OCI-LY7 (cell line): ENCODE measurements at regions not wholly inside any gene's neighbourhood (a gene's known extent, or its start where the extent isn't known, plus 50 kb on each side); places are given as distances from the start of the nearest gene placed in this dataset.

Experiments
- BruUV-seq: library from RNA; stranded (reverse); fragments of 400-500 nt; replicated peaks from 2 replicates; lab custom pipeline; 2021; lab: Mats Ljungman, UMichigan
- CTCF ChIA-PET: fragments of 300-600 bp; sonication (Branson Sonifier 250); formaldehyde crosslinking; loops from one replicate; lab custom pipeline; 2022; ENCODE audit warnings: antibody characterized with exemption; ENCODE audit not compliant: unreplicated experiment; lab: Charles Lee
- POLR2A ChIA-PET: fragments of 300-600 bp; sonication (Branson Sonifier 250); formaldehyde crosslinking; loops from one replicate; lab custom pipeline; 2022; ENCODE audit warnings: antibody characterized with exemption; lab: Charles Lee
- DNase-seq: peaks from one replicate; pipeline ENCODE4 v3.0.0-alpha.2; 2015; ENCODE audit warnings: low spot score
- H2AFZ ChIP-seq: fragments of 200-600 bp; sonication (generic), shearing (Covaris generic); 2 replicates; pipeline ENCODE4 v1.6.1; 2014; ENCODE audit warnings: mild to moderate bottlenecking, antibody characterized with exemption, low read length, moderate library complexity
- H3K27ac ChIP-seq: fragments of 200-600 bp; sonication (generic); 2 replicates; pipeline ENCODE4 v1.5.1; 2014; ENCODE audit warnings: mixed run types, low read depth, mild to moderate bottlenecking, moderate library complexity, low read length, inconsistent platforms; ENCODE audit not compliant: poor library complexity, severe bottlenecking
- H3K36me3 ChIP-seq: fragments of 200-600 bp; sonication (generic); 2 replicates; pipeline ENCODE4 v1.6.1; 2014; ENCODE audit warnings: mild to moderate bottlenecking, antibody characterized with exemption, low read length, moderate library complexity, mixed read lengths; ENCODE audit not compliant: insufficient read depth
- H3K4me1 ChIP-seq: fragments of 200-600 bp; sonication (generic); 2 replicates; pipeline ENCODE4 v1.5.1; 2014; ENCODE audit warnings: mild to moderate bottlenecking, low read length; ENCODE audit not compliant: insufficient read depth, poor library complexity, severe bottlenecking
- H3K4me2 ChIP-seq: fragments of 200-600 bp; sonication (generic); 2 replicates; pipeline ENCODE4 v1.6.1; 2014; ENCODE audit warnings: mild to moderate bottlenecking, low read length
- H3K4me3 ChIP-seq: fragments of 200-600 bp; sonication (generic); 2 replicates; pipeline ENCODE4 v1.5.1; 2014; ENCODE audit warnings: mild to moderate bottlenecking, low read depth, low read length; ENCODE audit not compliant: poor library complexity, severe bottlenecking
- H3K79me2 ChIP-seq: fragments of 200-600 bp; sonication (generic); 2 replicates; pipeline ENCODE4 v1.6.1; 2016; ENCODE audit warnings: low read depth, mild to moderate bottlenecking, low read length, moderate library complexity, mixed read lengths; ENCODE audit not compliant: insufficient read depth
- H3K9me2 ChIP-seq: fragments of 200-600 bp; sonication (generic); 2 replicates; pipeline ENCODE4 v1.6.1; 2016; ENCODE audit warnings: mild to moderate bottlenecking, low read length, mixed read lengths; ENCODE audit not compliant: insufficient read depth
- H3K9me3 ChIP-seq: fragments of 200-600 bp; sonication (generic); 2 replicates; pipeline ENCODE4 v1.6.1; 2014; ENCODE audit warnings: mild to moderate bottlenecking, mixed run types, low read length, mixed read lengths
- H4K20me1 ChIP-seq: fragments of 200-600 bp; sonication (generic); 2 replicates; pipeline ENCODE4 v1.6.1; 2014; ENCODE audit warnings: mild to moderate bottlenecking, antibody characterized with exemption, low read length, moderate library complexity, mixed read lengths; ENCODE audit not compliant: insufficient read depth
- EZH2phosphoT487 ChIP-seq: fragments of 200-600 bp; sonication (generic); IDR thresholded peaks from 2 replicates; pipeline ENCODE4 v1.6.1; 2018; ENCODE audit warnings: low read depth, borderline replicate concordance, mild to moderate bottlenecking, mixed run types, antibody characterized with exemption, low read length, moderate library complexity, mixed read lengths
- intact Hi-C: fragments of 100-400 bp; cut with micrococcal nuclease; formaldehyde crosslinking; loops from one replicate; pipeline ENCODE4 v1.10.0; 2022; ENCODE audit not compliant: unreplicated experiment
- TF ChIP-seq, protein P1 (sequence below): fragments of 200-600 bp; sonication (generic); conservative IDR thresholded peaks from 2 replicates; pipeline ENCODE4 v1.5.1; 2014; ENCODE audit warnings: mild to moderate bottlenecking, antibody characterized with exemption, low read length, moderate library complexity, mixed read lengths

DNA sequence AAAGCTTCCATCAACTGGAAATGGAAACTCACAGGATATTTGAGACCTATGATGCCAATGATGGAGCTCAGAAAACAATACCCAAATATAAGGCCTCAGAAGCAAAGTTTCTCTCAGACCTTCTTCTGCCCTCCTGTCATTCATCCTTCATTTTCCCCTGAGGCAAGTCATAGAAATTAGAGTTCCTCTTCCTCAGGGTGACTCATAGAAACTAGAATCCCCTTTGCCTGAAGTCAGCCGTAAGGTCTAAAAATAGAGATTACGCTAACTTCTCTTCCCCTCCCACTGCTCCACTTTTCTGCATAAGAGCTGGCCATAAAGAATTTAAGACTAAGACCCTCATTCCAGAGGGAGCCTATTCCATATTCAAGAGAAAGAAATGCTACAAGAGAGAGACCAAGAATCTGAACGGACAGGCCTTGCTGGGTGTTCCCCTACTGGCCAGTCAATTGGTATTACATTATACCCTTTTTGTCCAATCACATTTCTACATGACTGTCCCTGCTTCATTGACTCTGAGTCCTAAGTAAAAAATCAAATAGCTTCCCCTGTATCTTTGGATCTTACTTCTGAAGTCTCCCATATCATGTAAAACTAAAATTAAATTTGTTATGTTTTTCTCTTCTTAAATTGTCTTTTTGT lies 994.9 kb downstream of the ADGRL2 start:
- Histone ChIP-seq H3K4me2 (no peak overlapping the region), H2AFZ (no peak overlapping the region), H3K4me1 (no peaks in the 10 kb centered on the region), H3K36me3 (no peaks in the 10 kb centered on the region), H3K4me3 (no peak overlapping the region), H3K79me2 (no peaks in the 10 kb centered on the region), H4K20me1 (no peaks in the 10 kb centered on the region), H3K9me3 (no peaks in the 10 kb centered on the region), H3K27ac (no peak overlapping the region), H3K9me2 (no peaks in the 10 kb centered on the region)
- ChIA-PET POLR2A (interaction anchor here (1.1 kb wide), 1 partner anchor 10 kb away, joined by 4 read pairs; no protein-coding TSS in a partner anchor), CTCF (no interaction called here)
- intact Hi-C loops: no loop called here
- TF ChIP-seq, protein P1, sequence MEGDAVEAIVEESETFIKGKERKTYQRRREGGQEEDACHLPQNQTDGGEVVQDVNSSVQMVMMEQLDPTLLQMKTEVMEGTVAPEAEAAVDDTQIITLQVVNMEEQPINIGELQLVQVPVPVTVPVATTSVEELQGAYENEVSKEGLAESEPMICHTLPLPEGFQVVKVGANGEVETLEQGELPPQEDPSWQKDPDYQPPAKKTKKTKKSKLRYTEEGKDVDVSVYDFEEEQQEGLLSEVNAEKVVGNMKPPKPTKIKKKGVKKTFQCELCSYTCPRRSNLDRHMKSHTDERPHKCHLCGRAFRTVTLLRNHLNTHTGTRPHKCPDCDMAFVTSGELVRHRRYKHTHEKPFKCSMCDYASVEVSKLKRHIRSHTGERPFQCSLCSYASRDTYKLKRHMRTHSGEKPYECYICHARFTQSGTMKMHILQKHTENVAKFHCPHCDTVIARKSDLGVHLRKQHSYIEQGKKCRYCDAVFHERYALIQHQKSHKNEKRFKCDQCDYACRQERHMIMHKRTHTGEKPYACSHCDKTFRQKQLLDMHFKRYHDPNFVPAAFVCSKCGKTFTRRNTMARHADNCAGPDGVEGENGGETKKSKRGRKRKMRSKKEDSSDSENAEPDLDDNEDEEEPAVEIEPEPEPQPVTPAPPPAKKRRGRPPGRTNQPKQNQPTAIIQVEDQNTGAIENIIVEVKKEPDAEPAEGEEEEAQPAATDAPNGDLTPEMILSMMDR: no peak
- TF ChIP-seq EZH2phosphoT487: no peak
- DNase-seq: no peak
- no TSS peak for BruUV-seq

DNA sequence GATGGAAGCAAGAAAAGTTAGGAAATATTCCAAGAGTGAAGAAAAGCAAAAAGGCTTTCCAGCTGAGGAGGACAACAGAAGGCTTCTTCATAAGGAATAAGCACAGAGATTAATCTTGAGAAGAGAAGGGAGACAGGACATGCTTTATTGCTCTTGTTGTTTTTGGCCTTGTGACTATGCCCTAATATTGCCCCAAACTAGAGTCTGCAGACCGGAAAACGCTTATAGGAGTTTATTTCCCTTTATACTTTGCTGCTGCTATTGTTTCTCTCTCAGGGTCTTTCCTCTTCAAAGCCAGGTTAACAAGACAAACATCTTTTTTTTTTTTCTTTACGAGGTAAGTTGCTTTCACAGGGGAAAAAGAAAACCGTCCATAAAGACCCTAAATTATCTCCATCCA lies 991.4 kb downstream of the ADGRL2 start:
- ChIA-PET POLR2A (no interaction called here), CTCF (no interaction called here)
- Histone ChIP-seq H3K4me2 (no peak overlapping the region), H4K20me1 (no peaks in the 10 kb centered on the region), H3K9me2 (no peaks in the 10 kb centered on the region), H2AFZ (no peak overlapping the region), H3K4me1 (no peaks in the 10 kb centered on the region), H3K36me3 (no peaks in the 10 kb centered on the region), H3K9me3 (no peaks in the 10 kb centered on the region), H3K27ac (no peak overlapping the region), H3K4me3 (no peak overlapping the region), H3K79me2 (no peaks in the 10 kb centered on the region)
- TF ChIP-seq EZH2phosphoT487: no peak
- TF ChIP-seq, protein P1: no peak
- intact Hi-C loops: no loop called here
- DNase-seq: no peak
- BruUV-seq: no TSS peak

DNA sequence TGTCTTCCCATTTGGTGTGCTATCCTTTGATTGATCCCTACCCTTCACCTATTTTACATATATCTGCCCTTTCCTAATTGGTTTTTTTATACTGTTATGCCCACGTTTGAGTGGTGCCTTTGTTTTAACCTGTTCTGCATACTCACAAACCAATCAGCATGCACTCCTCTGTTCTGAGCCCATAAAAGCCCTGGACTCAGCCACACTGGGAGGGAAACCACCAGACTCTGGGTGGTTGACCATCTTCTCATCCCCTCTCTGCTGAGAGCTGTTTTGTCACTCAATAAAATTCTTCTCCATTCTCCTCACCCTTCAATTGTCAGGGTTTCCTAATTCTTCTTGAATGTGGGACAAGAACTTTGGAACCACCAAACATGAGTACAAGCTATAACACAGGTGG lies 989.8 kb downstream of the ADGRL2 start:
- POLR2A ChIA-PET: no interaction called here
- Histone ChIP-seq H3K79me2 (no peaks in the 10 kb centered on the region), H3K4me3 (no peak overlapping the region), H4K20me1 (no peaks in the 10 kb centered on the region), H3K9me3 (no peaks in the 10 kb centered on the region), H3K4me2 (no peak overlapping the region), H3K36me3 (no peaks in the 10 kb centered on the region), H2AFZ (no peak overlapping the region), H3K4me1 (no peaks in the 10 kb centered on the region), H3K27ac (no peak overlapping the region), H3K9me2 (no peaks in the 10 kb centered on the region)
- CTCF ChIA-PET: no interaction called here
- intact Hi-C loops: no loop called here
- no TSS peak for BruUV-seq
- DNase-seq: no peak
- TF ChIP-seq, protein P1: no peak
- TF ChIP-seq EZH2phosphoT487: no peak
